NT2/D1 (cell line): ENCODE measurements at regions not wholly inside any gene's neighbourhood (a gene's known extent, or its start where the extent isn't known, plus 50 kb on each side); places are given as distances from the start of the nearest gene placed in this dataset.

Experiments
- SUZ12 ChIP-seq: IDR thresholded peaks from 2 replicates; pipeline ENCODE4 v1.6.1; 2011; ENCODE audit not compliant: insufficient read length, insufficient read depth; ENCODE audit errors: extremely low read depth
- YY1 ChIP-seq: IDR thresholded peaks from 2 replicates; pipeline ENCODE4 v1.6.1; 2011; ENCODE audit not compliant: insufficient read length, insufficient read depth
- ZNF274 ChIP-seq: IDR thresholded peaks from 2 replicates; pipeline ENCODE4 v1.6.1; 2011; ENCODE audit warnings: mild to moderate bottlenecking, low read depth, low read length

- TF ChIP-seq YY1, result no peak
- no peak for TF ChIP-seq SUZ12
- TF ChIP-seq ZNF274, result no peak
Measured at GRCh38 chr7:113635492-113635891, 283.3 kb downstream of the PPP1R3A start.
